GM19043 (cell line): ENCODE measurements at regions not wholly inside any gene's neighbourhood (a gene's known extent, or its start where the extent isn't known, plus 50 kb on each side); places are given as distances from the start of the nearest gene placed in this dataset.

ENCODE experiments used
- ATAC-seq: cut with Tn5 transposase; IDR thresholded peaks from one replicate; pipeline ENCODE4 v1.9.1; 2021; ENCODE audit warnings: low read depth; ENCODE audit not compliant: unreplicated experiment

DNA sequence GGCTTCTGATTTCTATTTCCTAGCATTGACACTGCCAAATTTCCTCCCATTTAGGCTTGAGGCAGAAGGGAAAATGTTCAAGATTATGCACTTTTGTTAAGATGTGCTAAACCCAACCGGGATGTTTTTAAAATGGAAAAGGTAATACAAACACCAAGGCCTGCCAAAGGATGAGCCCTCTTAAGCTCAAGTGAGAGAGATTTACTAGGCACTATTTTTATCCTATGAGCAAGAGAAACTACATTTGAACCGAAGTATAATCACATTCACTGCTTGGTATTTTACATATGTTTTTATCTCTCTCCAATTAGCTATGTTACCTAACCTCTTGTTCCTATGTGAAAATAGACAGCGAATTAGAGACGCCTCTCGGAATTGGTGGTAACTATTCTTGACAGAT lies 295.8 kb downstream of the GABRB3 start:
- ATAC-seq, result no peak

GRCh38 chr15:26475554-26475953 lies 297.3 kb downstream of the GABRB3 start:
- no peak for ATAC-seq

DNA sequence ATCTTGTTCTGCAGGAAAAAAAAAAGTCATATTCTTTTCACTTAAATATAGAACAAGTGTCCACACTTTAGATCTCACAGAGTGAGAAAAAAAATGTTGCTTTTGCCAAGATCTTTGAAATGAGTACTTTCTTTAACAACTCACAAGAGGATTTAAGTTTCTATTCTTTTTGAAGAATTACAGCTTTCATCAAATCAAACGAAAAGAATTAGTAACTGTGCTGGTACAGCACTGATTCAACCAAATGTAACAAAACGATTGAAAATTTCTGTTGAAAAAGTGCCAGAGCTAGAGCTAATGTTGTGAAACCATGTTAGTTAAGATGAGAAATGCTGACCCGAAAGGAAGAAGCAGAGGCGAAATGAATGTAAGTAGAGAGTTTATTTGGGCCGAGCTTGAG lies 300.2 kb downstream of the GABRB3 start:
- ATAC-seq, result no peak

DNA sequence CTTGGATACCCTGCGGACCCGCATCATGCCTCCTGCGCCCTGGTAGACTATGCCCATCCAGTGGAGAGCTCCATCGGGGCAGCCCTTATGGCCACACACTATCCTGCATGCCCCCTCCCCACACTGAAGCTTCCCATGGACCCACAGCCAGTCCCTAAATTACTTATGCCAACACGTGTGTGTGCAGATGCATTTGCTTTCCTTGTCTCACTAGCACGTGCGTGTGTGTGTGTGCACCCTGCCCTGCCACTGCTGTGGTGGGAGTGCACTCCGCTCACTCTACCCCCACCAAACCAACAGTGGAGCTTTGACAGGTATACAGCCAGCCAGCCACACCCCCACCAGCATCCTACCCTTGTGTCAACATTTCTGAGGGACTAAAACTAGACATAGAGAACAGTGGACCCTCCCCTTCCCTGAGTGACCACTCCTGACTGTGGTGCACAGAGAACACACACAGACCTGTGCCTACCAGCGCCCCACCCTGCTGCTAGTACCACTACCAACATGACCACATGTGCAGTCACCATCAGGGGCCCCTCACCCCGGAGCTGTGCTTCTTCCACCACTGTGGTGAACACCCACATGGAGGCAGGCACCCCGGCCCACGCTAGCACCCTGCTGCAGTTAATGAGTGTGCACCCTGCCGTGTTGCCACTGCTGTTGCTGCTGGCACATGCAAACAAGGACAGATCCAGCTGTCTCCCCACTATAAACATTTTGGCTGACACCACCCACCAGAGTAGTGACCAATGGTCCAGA lies 310.8 kb downstream of the GABRB3 start:
- ATAC-seq, result no peak

GRCh38 chr15:26460165-26460564 lies 312.7 kb downstream of the GABRB3 start:
- no peak for ATAC-seq

DNA sequence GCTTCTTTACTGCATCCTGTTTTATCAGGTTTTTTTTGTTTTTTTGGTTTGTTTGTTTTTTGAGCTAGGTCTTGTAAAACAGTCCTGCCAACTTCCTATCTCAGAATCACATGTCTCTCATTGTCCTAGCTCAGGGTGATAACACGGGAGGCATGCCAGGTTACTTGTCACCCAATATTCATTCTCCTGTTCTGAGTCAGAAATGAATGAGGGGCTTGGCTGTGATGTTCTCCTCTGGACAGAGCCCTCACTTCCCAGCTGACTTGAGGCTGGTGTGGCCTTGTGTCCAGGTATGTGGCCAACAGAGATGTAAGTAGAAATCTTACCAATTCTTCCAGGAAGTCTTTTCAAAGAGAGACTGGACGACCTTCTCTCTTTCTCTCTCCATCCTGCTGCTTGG lies 317.0 kb downstream of the GABRB3 start:
- no peak for ATAC-seq

DNA sequence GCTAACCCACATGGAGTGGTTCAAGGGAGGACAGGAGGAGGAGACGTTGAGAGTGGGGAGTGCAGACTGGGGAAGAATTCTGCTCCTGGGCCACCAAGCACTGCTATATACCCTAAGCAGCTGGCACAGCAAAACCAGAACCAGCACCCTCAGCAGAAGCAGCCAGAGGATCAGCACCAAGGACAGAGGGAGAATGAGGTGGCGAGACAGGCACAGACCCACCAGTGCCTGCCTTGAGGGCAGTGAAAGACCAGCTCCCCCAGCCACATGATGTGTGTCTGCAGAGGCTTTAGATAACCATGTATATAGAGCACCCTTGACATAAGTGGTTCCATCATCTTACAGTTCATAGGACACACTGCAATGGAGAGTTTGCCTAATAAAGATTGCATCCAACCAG lies 319.0 kb downstream of the GABRB3 start:
- no peak for ATAC-seq

DNA sequence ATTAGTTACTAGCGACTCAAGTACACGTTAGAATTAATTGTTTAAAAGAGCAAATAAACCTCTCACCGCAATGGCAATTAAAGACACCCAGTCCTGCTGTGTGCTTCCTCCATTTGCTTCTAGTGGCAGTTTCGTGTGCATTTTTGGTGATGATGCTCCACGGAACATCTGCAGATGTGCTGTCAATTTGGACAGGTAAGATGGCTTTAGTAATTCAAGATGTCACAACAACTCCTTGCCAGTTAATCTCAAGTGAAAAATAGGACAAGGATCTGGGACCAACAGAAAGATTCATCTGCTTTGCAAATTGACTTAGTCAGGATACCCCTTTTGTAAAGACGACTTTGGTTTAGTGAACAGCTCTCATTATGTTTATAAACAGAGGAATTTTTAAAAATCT lies 320.9 kb downstream of the GABRB3 start:
- ATAC-seq, result no peak

- ATAC-seq, result no peak
Measured at GRCh38 chr15:26449291-26449690, 323.6 kb downstream of the GABRB3 start.

DNA sequence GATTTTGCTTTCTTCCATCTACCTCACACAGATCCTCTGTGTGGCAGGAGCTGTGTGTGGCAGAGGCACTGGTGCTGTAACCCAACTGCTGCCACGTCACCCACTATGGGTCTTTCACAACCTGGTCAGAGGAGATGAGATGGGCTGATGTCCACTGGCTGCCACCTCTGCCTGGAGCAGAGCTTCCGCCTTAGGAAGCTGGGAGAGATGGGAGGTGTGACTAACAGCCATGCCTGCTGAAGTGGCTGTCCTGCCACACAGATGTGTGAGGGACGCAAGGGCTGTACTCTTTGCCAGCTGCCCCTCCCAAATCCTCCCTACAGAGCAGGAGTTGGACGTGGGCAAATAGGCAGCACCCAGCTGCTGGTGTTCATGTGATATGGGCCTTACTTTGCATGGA lies 329.5 kb downstream of the GABRB3 start:
- ATAC-seq, result no peak

GRCh38 chr15:26442680-26443079 lies 330.2 kb downstream of the GABRB3 start:
- no peak for ATAC-seq

- ATAC-seq, result no peak
Measured at GRCh38 chr15:26439681-26440080, 333.2 kb downstream of the GABRB3 start.

- ATAC-seq, result no peak
Measured at GRCh38 chr15:26438718-26439117, 334.1 kb downstream of the GABRB3 start.

DNA sequence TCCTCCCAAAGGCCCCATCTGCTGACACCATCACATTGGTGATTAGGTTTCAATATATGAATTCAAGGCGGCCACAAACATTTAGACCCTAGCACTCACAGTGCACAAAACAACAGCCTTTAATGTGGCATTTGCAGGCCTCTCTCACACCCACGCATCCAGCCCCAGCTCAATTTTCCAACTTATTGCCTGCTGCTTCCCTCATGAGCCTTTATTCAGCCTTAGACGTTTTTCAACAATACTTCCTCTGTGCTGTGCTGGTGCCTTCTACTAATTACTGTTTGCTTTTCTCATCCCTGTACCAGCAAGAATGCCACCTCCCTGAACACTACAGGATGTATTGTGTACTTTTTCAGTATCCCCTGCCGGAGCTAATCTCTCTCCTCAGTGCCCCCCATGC lies 334.6 kb downstream of the GABRB3 start:
- no peak for ATAC-seq

- ATAC-seq, result no peak
Measured at GRCh38 chr15:26433818-26434217, 339.0 kb downstream of the GABRB3 start.

GRCh38 chr15:26433060-26433459 lies 339.8 kb downstream of the GABRB3 start:
- no peak for ATAC-seq

GRCh38 chr15:26421065-26421464 lies 351.8 kb downstream of the GABRB3 start:
- no peak for ATAC-seq

DNA sequence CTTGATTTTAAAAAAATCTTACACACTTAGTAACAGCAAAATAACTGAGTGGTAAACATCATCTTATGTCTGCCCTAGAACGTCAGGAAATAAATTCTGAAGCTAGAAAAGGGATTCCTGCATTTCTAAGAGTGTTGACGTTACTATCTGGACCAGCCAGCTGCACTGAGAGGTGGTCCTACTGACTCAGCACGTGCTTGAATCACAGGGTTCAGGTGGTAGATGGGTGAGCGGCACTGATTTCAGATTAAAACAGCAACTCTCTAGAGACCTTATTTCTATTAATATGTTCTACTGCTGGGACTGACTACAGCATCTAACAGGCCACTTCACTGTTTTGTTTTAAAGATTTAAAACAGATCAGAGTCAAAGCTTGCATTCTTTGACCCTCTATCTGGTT lies 377.2 kb downstream of the GABRB3 start:
- no peak for ATAC-seq

- no peak for ATAC-seq
Measured at GRCh38 chr15:26394801-26395200, 378.1 kb downstream of the GABRB3 start.

GRCh38 chr15:26392956-26393355 lies 379.9 kb downstream of the GABRB3 start:
- ATAC-seq, result no peak

GRCh38 chr15:26391567-26392194 lies 381.2 kb downstream of the GABRB3 start:
- ATAC-seq, result no peak

GRCh38 chr15:26382444-26383072 lies 390.3 kb downstream of the GABRB3 start:
- no peak for ATAC-seq
